Fibroblast of skin of back (primary cell): ENCODE measurements at regions not wholly inside any gene's neighbourhood (a gene's known extent, or its start where the extent isn't known, plus 50 kb on each side); places are given as distances from the start of the nearest gene placed in this dataset.
"Not testable (repeated sequence)": the region's sequence is repeated elsewhere in the genome, so short reads cannot be mapped to it uniquely, and the experiment has no call there.

Experiments
- DNase-seq: peaks from one replicate; pipeline ENCODE4 v3.0.0-alpha.2; 2013

GRCh38 chr1:218494449-218494852, 149.3 kb downstream of the TGFB2 start:
- DNase-seq: no peak

GRCh38 chr1:218495931-218496330, 150.8 kb downstream of the TGFB2 start:
- DNase-seq: peak; percentile 79

- peak; percentile 100 for DNase-seq
Observed at GRCh38 chr1:218496561-218496960, 151.4 kb downstream of the TGFB2 start.

GRCh38 chr1:218498056-218498938, 153.2 kb downstream of the TGFB2 start:
- peak; percentile 95 for DNase-seq

- peak; percentile 97 for DNase-seq
Observed at GRCh38 chr1:218499011-218499691, 154.0 kb downstream of the TGFB2 start.

GRCh38 chr1:218499911-218500310, 154.8 kb downstream of the TGFB2 start:
- DNase-seq: no peak

- peak; percentile 42 for DNase-seq
Observed at GRCh38 chr1:218501161-218501560, 156.0 kb downstream of the TGFB2 start.

- DNase-seq: no peak
Observed at GRCh38 chr1:218502383-218502782, 157.2 kb downstream of the TGFB2 start.

GRCh38 chr1:218503102-218503501, 158.0 kb downstream of the TGFB2 start:
- DNase-seq: no peak

- DNase-seq: no peak
Observed at GRCh38 chr1:218507355-218508002, 162.3 kb downstream of the TGFB2 start.

GRCh38 chr1:218510153-218510772, 165.1 kb downstream of the TGFB2 start:
- DNase-seq: no peak

GRCh38 chr1:218513328-218513727, 168.2 kb downstream of the TGFB2 start:
- DNase-seq: no peak

- no peak for DNase-seq
Observed at GRCh38 chr1:218514689-218515088, 169.6 kb downstream of the TGFB2 start.

GRCh38 chr1:218516526-218516925, 171.4 kb downstream of the TGFB2 start:
- no peak for DNase-seq

GRCh38 chr1:218517459-218517858, 172.3 kb downstream of the TGFB2 start:
- DNase-seq: no peak

GRCh38 chr1:218518216-218518740, 173.1 kb downstream of the TGFB2 start:
- no peak for DNase-seq

- not testable (repeated sequence) for DNase-seq
Observed at GRCh38 chr1:218520646-218521045, 175.5 kb downstream of the TGFB2 start.

GRCh38 chr1:218521414-218522169, 176.5 kb downstream of the TGFB2 start:
- DNase-seq: peak; percentile 63

GRCh38 chr1:218524526-218524925, 179.4 kb downstream of the TGFB2 start:
- DNase-seq: peak; percentile 19

- no peak for DNase-seq
Observed at GRCh38 chr1:218525031-218525430, 179.9 kb downstream of the TGFB2 start.

GRCh38 chr1:218525451-218526197, 180.5 kb downstream of the TGFB2 start:
- no peak for DNase-seq
